ENCODE measurements at regions not wholly inside any gene's neighbourhood (a gene's known extent, or its start where the extent isn't known, plus 50 kb on each side); places are given as distances from the start of the nearest gene placed in this dataset.

GRCh38 chr12:126286203-126286602 is 1221.0 kb downstream of the AACS start:
- TF ChIP-seq CTCF (IDR thresholded peaks at IDR 0.05) (no peak), EZH2 (IDR thresholded peaks at IDR 0.05; ENCODE audit: borderline replicate concordance, insufficient read depth, low read depth, low read length, poor library complexity, severe bottlenecking) (no peak)

Measured in B cell (primary cell).